Upper lobe of left lung (tissue), 4 donors: ENCODE measurements at regions not wholly inside any gene's neighbourhood (a gene's known extent, or its start where the extent isn't known, plus 50 kb on each side); places are given as distances from the start of the nearest gene placed in this dataset.

Source experiments
- CTCF ChIP-seq, 6 experiments: fragments of 450-650 bp in 4 of 6; fragments of 200-600 bp in 2 of 6; sonication (generic) in 2 of 6; IDR thresholded peaks; one replicate each; pipeline ENCODE4 v1.5.1; 2016 to 2019; ENCODE audit warnings: antibody characterized with exemption in 6 of 6
- EP300 ChIP-seq, 4 donors: sonication (generic); formaldehyde crosslinking; IDR thresholded peaks; one replicate each; pipeline ENCODE4 v1.5.1; 2017; ENCODE audit warnings: antibody characterized with exemption in 4 of 4, control low read depth in 2 of 4
- POLR2A ChIP-seq, 4 donors: fragments of 450-650 bp; IDR thresholded peaks; one replicate each; pipeline ENCODE4 v1.5.1; 2016 to 2017; ENCODE audit warnings: antibody characterized with exemption in 4 of 4, mild to moderate bottlenecking in 2 of 4
- POLR2AphosphoS5 ChIP-seq, 2 donors: sonication (generic); formaldehyde crosslinking; IDR thresholded peaks; one replicate each; pipeline ENCODE4 v1.5.1; 2017; ENCODE audit warnings: antibody characterized with exemption in 2 of 2

- TF ChIP-seq CTCF (IDR thresholded peaks at IDR 0.05) (no peak), POLR2AphosphoS5 (IDR thresholded peaks at IDR 0.05) (no peak), POLR2A (IDR thresholded peaks at IDR 0.05) (no peak), EP300 (IDR thresholded peaks at IDR 0.05) (no peak)
Measured at GRCh38 chr1:59204001-59204400, 92.9 kb upstream of the FGGY start.
